ENCODE measurements at regions not wholly inside any gene's neighbourhood (a gene's known extent, or its start where the extent isn't known, plus 50 kb on each side); places are given as distances from the start of the nearest gene placed in this dataset.
A peak's percentile ranks its signal among the peaks of the same experiment; 100 is the strongest.

GRCh38 chr4:60443796-60444195 lies 756.3 kb upstream of the ADGRL3 start:
- H3K9me3 ChIP-seq (ENCODE audit: low read length), result no peaks in the 10 kb centered on the region
- H3K27me3 ChIP-seq (ENCODE audit: insufficient read depth, low read length, poor library complexity, severe bottlenecking), result no peaks in the 10 kb centered on the region
- Mint-ChIP-seq H3K4me3 (no peak overlapping the region), H3K4me1 (no peaks in the 10 kb centered on the region), H3K9me3 (peaks cover 6 to 63% (median 17%) of the 10 kb centered on the region in 5 donors), H3K27me3 (no peaks in the 10 kb centered on the region), H3K36me3 (no peaks in the 10 kb centered on the region), H3K27ac (no peak overlapping the region)
- CTCF ChIA-PET, result no interaction called here
- POLR2A ChIA-PET, result no interaction called here
- no peaks in the 10 kb centered on the region for H3K36me3 ChIP-seq (ENCODE audit: insufficient read depth, low read length)
- DNase-seq, result peak in 1 of 5 donors; percentile 22
- H3K27ac ChIP-seq (ENCODE audit: low read depth, low read length), result no peak overlapping the region
- no peak overlapping the region for H3K4me3 ChIP-seq (ENCODE audit: low read length)
- H3K4me1 ChIP-seq (ENCODE audit: insufficient read depth, low read length), result no peaks in the 10 kb centered on the region

GRCh38 chr4:60450054-60450453 lies 750.1 kb upstream of the ADGRL3 start:
- DNase-seq, result no peak
- H3K27ac Mint-ChIP-seq, result no peak overlapping the region
- Histone ChIP-seq H3K4me3 (ENCODE audit: low read length) (no peak overlapping the region), H3K27ac (ENCODE audit: low read depth, low read length) (no peak overlapping the region), H3K27me3 (ENCODE audit: insufficient read depth, low read length, poor library complexity, severe bottlenecking) (no peaks in the 10 kb centered on the region), H3K4me1 (ENCODE audit: insufficient read depth, low read length) (no peaks in the 10 kb centered on the region), H3K36me3 (ENCODE audit: insufficient read depth, low read length) (no peaks in the 10 kb centered on the region), H3K9me3 (ENCODE audit: low read length) (no peaks in the 10 kb centered on the region)
- no peaks in the 10 kb centered on the region for H3K4me1 Mint-ChIP-seq
- peaks cover 6 to 46% (median 11%) of the 10 kb centered on the region in 5 donors for H3K9me3 Mint-ChIP-seq
- H3K36me3 Mint-ChIP-seq, result no peaks in the 10 kb centered on the region
- CTCF ChIA-PET, result no interaction called here
- H3K27me3 Mint-ChIP-seq, result no peaks in the 10 kb centered on the region
- POLR2A ChIA-PET, result no interaction called here
- H3K4me3 Mint-ChIP-seq, result no peak overlapping the region

GRCh38 chr4:60452266-60452665 lies 747.9 kb upstream of the ADGRL3 start:
- CTCF ChIA-PET, result no interaction called here
- no peak overlapping the region for H3K27ac Mint-ChIP-seq

GRCh38 chr4:60455380-60455779 lies 744.7 kb upstream of the ADGRL3 start:
- no peak for DNase-seq
- Mint-ChIP-seq H3K9me3 (peaks cover 4 to 42% (median 14%) of the 10 kb centered on the region in 5 donors), H3K36me3 (no peaks in the 10 kb centered on the region), H3K27ac (no peak overlapping the region), H3K4me1 (no peaks in the 10 kb centered on the region), H3K4me3 (no peak overlapping the region), H3K27me3 (no peaks in the 10 kb centered on the region)
- no peaks in the 10 kb centered on the region for H3K27me3 ChIP-seq (ENCODE audit: insufficient read depth, low read length, poor library complexity, severe bottlenecking)
- H3K36me3 ChIP-seq (ENCODE audit: insufficient read depth, low read length), result no peaks in the 10 kb centered on the region
- H3K9me3 ChIP-seq (ENCODE audit: low read length), result no peaks in the 10 kb centered on the region
- no peaks in the 10 kb centered on the region for H3K4me1 ChIP-seq (ENCODE audit: insufficient read depth, low read length)
- no peak overlapping the region for H3K4me3 ChIP-seq (ENCODE audit: low read length)
- CTCF ChIA-PET, result no interaction called here
- no peak overlapping the region for H3K27ac ChIP-seq (ENCODE audit: low read depth, low read length)
- POLR2A ChIA-PET, result no interaction called here

More at GRCh38 chr4:60452266-60452665, 747.9 kb upstream of the ADGRL3 start:
- POLR2A ChIA-PET, result no interaction called here
- Mint-ChIP-seq H3K4me3 (no peak overlapping the region), H3K36me3 (no peaks in the 10 kb centered on the region), H3K9me3 (peaks cover 8 to 36% (median 10%) of the 10 kb centered on the region in 5 donors), H3K4me1 (no peaks in the 10 kb centered on the region), H3K27me3 (no peaks in the 10 kb centered on the region)
- no peak for DNase-seq
- Histone ChIP-seq H3K9me3 (ENCODE audit: low read length) (no peaks in the 10 kb centered on the region), H3K27me3 (ENCODE audit: insufficient read depth, low read length, poor library complexity, severe bottlenecking) (no peaks in the 10 kb centered on the region), H3K4me1 (ENCODE audit: insufficient read depth, low read length) (no peaks in the 10 kb centered on the region), H3K4me3 (ENCODE audit: low read length) (no peak overlapping the region), H3K36me3 (ENCODE audit: insufficient read depth, low read length) (no peaks in the 10 kb centered on the region), H3K27ac (ENCODE audit: low read depth, low read length) (no peak overlapping the region)

- peaks cover 0 to 1% of the 10 kb centered on the region in 2 donors for H3K27me3 Mint-ChIP-seq
- Histone ChIP-seq H3K4me3 (ENCODE audit: low read length) (no peak overlapping the region), H3K4me1 (ENCODE audit: insufficient read depth, low read length) (no peaks in the 10 kb centered on the region), H3K36me3 (ENCODE audit: insufficient read depth, low read length) (no peaks in the 10 kb centered on the region), H3K9me3 (ENCODE audit: low read length) (no peaks in the 10 kb centered on the region), H3K27ac (ENCODE audit: low read depth, low read length) (no peak overlapping the region), H3K27me3 (ENCODE audit: insufficient read depth, low read length, poor library complexity, severe bottlenecking) (no peaks in the 10 kb centered on the region)
- ChIA-PET CTCF (no interaction called here), POLR2A (no interaction called here)
- H3K4me3 Mint-ChIP-seq, result no peak overlapping the region
- no peaks in the 10 kb centered on the region for H3K36me3 Mint-ChIP-seq
- H3K27ac Mint-ChIP-seq, result no peak overlapping the region
- no peaks in the 10 kb centered on the region for H3K4me1 Mint-ChIP-seq
- peaks cover 10 to 40% (median 23%) of the 10 kb centered on the region in 5 donors for H3K9me3 Mint-ChIP-seq
- no peak for DNase-seq
These were observed 738.6 kb upstream of the ADGRL3 start for GRCh38 chr4:60461551-60461950.

GRCh38 chr4:60463857-60464502 lies 736.1 kb upstream of the ADGRL3 start:
- H3K4me1 ChIP-seq (ENCODE audit: insufficient read depth, low read length), result no peaks in the 10 kb centered on the region
- Mint-ChIP-seq H3K27me3 (peaks cover 0 to 1% of the 10 kb centered on the region in 2 donors), H3K9me3 (peaks cover 18 to 27% (median 22%) of the 10 kb centered on the region in 5 donors), H3K4me1 (no peaks in the 10 kb centered on the region), H3K36me3 (no peaks in the 10 kb centered on the region), H3K27ac (no peak overlapping the region), H3K4me3 (no peak overlapping the region)
- no peaks in the 10 kb centered on the region for H3K9me3 ChIP-seq (ENCODE audit: low read length)
- no peaks in the 10 kb centered on the region for H3K36me3 ChIP-seq (ENCODE audit: insufficient read depth, low read length)
- no peak for DNase-seq
- no peak overlapping the region for H3K27ac ChIP-seq (ENCODE audit: low read depth, low read length)
- H3K27me3 ChIP-seq (ENCODE audit: insufficient read depth, low read length, poor library complexity, severe bottlenecking), result no peaks in the 10 kb centered on the region
- H3K4me3 ChIP-seq (ENCODE audit: low read length), result no peak overlapping the region
- CTCF ChIA-PET, result no interaction called here
- POLR2A ChIA-PET, result no interaction called here

- CTCF ChIA-PET, result no interaction called here
- no peaks in the 10 kb centered on the region for H3K4me1 Mint-ChIP-seq
- no peak overlapping the region for H3K27ac Mint-ChIP-seq
- DNase-seq, result no peak
- H3K27me3 Mint-ChIP-seq, result no peaks in the 10 kb centered on the region
- no peak overlapping the region for H3K4me3 Mint-ChIP-seq
- H3K4me1 ChIP-seq (ENCODE audit: insufficient read depth, low read length), result no peaks in the 10 kb centered on the region
- H3K36me3 ChIP-seq (ENCODE audit: insufficient read depth, low read length), result no peaks in the 10 kb centered on the region
- H3K9me3 ChIP-seq (ENCODE audit: low read length), result no peaks in the 10 kb centered on the region
- peaks cover 13 to 27% (median 13%) of the 10 kb centered on the region in 5 donors for H3K9me3 Mint-ChIP-seq
- no peaks in the 10 kb centered on the region for H3K27me3 ChIP-seq (ENCODE audit: insufficient read depth, low read length, poor library complexity, severe bottlenecking)
- no peak overlapping the region for H3K4me3 ChIP-seq (ENCODE audit: low read length)
- POLR2A ChIA-PET, result no interaction called here
- H3K27ac ChIP-seq (ENCODE audit: low read depth, low read length), result no peak overlapping the region
- no peaks in the 10 kb centered on the region for H3K36me3 Mint-ChIP-seq
These were observed 717.2 kb upstream of the ADGRL3 start for GRCh38 chr4:60482921-60483351.

- no peaks in the 10 kb centered on the region for H3K4me1 ChIP-seq (ENCODE audit: insufficient read depth, low read length)
- ChIA-PET CTCF (no interaction called here), POLR2A (no interaction called here)
- no peaks in the 10 kb centered on the region for H3K27me3 Mint-ChIP-seq
- H3K4me3 Mint-ChIP-seq, result no peak overlapping the region
- H3K36me3 Mint-ChIP-seq, result no peaks in the 10 kb centered on the region
- H3K27ac Mint-ChIP-seq, result no peak overlapping the region
- no peaks in the 10 kb centered on the region for H3K36me3 ChIP-seq (ENCODE audit: insufficient read depth, low read length)
- no peaks in the 10 kb centered on the region for H3K9me3 ChIP-seq (ENCODE audit: low read length)
- no peaks in the 10 kb centered on the region for H3K4me1 Mint-ChIP-seq
- no peaks in the 10 kb centered on the region for H3K27me3 ChIP-seq (ENCODE audit: insufficient read depth, low read length, poor library complexity, severe bottlenecking)
- peaks cover 10 to 29% (median 15%) of the 10 kb centered on the region in 5 donors for H3K9me3 Mint-ChIP-seq
- H3K4me3 ChIP-seq (ENCODE audit: low read length), result no peak overlapping the region
- no peak overlapping the region for H3K27ac ChIP-seq (ENCODE audit: low read depth, low read length)
- no peak for DNase-seq
These were observed 714.9 kb upstream of the ADGRL3 start for GRCh38 chr4:60485276-60485675.

All from CD8-positive, alpha-beta memory T cell (primary cell).